Endothelial cell of umbilical vein (primary cell): ENCODE measurements at regions not wholly inside any gene's neighbourhood (a gene's known extent, or its start where the extent isn't known, plus 50 kb on each side); places are given as distances from the start of the nearest gene placed in this dataset.

Experiments
- FOS ChIP-seq: IDR thresholded peaks from 2 replicates; pipeline ENCODE4 v1.6.1; 2011; ENCODE audit warnings: mild to moderate bottlenecking, low read length, moderate library complexity, borderline replicate concordance; ENCODE audit not compliant: insufficient read depth
- JUN ChIP-seq: IDR thresholded peaks from 2 replicates; pipeline ENCODE4 v1.6.1; 2011; ENCODE audit warnings: borderline replicate concordance, low read depth; ENCODE audit not compliant: insufficient read length, insufficient read depth
- POLR2A ChIP-seq: IDR thresholded peaks from 2 replicates; pipeline ENCODE4 v1.6.1; 2012; ENCODE audit warnings: low read depth, mild to moderate bottlenecking, control low read depth, low read length
- TF ChIP-seq, protein P1 (sequence below), 2 donors: IDR thresholded peaks; 1 replicate in 1 of 2; 2 replicates in 1 of 2; pipeline ENCODE4 v1.5.1; 2011; ENCODE audit warnings: low read length in 2 of 2, mild to moderate bottlenecking in 2 of 2, moderate library complexity in 2 of 2, control low read depth in 1 of 2, inconsistent platforms in 1 of 2, low read depth in 1 of 2; ENCODE audit not compliant: insufficient read depth in 1 of 2; ENCODE audit errors: extremely low read depth in 1 of 2
- TF ChIP-seq, protein P2 (sequence below): IDR thresholded peaks from 2 replicates; pipeline ENCODE4 v1.6.1; 2011; ENCODE audit not compliant: insufficient read depth, insufficient read length

DNA sequence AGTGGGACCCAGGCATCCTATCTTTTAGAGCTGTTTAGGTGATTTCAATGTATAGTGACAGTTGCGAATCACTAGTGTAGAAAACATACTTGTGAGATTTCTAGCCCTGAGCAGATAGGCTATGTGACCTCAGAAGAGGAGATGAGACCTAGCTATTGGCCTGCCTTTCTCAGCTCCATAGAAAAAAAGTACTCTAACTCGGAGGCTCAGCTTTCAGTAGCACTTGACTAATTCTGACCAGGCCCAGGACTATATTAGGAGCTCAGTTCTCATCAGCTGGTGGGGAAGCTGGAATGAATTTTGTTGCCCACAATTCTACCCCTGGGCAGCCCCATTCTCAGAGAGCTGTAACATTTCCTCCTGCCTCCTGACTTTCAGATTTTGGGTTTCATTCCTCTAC is 179.9 kb upstream of the NAMPT start:
- TF ChIP-seq FOS (no peak), JUN (no peak), POLR2A (no peak)
- TF ChIP-seq, protein P1, sequence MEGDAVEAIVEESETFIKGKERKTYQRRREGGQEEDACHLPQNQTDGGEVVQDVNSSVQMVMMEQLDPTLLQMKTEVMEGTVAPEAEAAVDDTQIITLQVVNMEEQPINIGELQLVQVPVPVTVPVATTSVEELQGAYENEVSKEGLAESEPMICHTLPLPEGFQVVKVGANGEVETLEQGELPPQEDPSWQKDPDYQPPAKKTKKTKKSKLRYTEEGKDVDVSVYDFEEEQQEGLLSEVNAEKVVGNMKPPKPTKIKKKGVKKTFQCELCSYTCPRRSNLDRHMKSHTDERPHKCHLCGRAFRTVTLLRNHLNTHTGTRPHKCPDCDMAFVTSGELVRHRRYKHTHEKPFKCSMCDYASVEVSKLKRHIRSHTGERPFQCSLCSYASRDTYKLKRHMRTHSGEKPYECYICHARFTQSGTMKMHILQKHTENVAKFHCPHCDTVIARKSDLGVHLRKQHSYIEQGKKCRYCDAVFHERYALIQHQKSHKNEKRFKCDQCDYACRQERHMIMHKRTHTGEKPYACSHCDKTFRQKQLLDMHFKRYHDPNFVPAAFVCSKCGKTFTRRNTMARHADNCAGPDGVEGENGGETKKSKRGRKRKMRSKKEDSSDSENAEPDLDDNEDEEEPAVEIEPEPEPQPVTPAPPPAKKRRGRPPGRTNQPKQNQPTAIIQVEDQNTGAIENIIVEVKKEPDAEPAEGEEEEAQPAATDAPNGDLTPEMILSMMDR (IDR thresholded peaks at IDR 0.05; ENCODE audit: extremely low read depth in 1 of 2, insufficient read depth in 1 of 2, low read depth in 1 of 2, low read length in 2 of 2): no peak
- TF ChIP-seq, protein P2, sequence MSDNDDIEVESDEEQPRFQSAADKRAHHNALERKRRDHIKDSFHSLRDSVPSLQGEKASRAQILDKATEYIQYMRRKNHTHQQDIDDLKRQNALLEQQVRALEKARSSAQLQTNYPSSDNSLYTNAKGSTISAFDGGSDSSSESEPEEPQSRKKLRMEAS: no peak
